Nephron progenitor cell (in vitro differentiated cells): ENCODE measurements at regions not wholly inside any gene's neighbourhood (a gene's known extent, or its start where the extent isn't known, plus 50 kb on each side); places are given as distances from the start of the nearest gene placed in this dataset.
"Not testable (repeated sequence)": the region's sequence is repeated elsewhere in the genome, so short reads cannot be mapped to it uniquely, and the experiment has no call there.

Experiments
- DNase-seq: peaks from one replicate; pipeline ENCODE4 v3.0.0; 2021
- H3K27ac Mint-ChIP-seq: 2 replicates; pipeline ENCODE4 v1.8.0; 2021; ENCODE audit warnings: mild to moderate bottlenecking, moderate library complexity, mixed read lengths
- H3K27me3 Mint-ChIP-seq: 2 replicates; pipeline ENCODE4 v1.8.0; 2021; ENCODE audit warnings: mild to moderate bottlenecking, low read depth, mixed read lengths; ENCODE audit not compliant: poor library complexity
- H3K36me3 Mint-ChIP-seq: 2 replicates; pipeline ENCODE4 v1.8.0; 2021; ENCODE audit warnings: low read depth, mixed read lengths
- H3K4me1 Mint-ChIP-seq: 2 replicates; pipeline ENCODE4 v1.8.0; 2021; ENCODE audit warnings: mixed read lengths
- H3K4me3 Mint-ChIP-seq: 2 replicates; pipeline ENCODE4 v1.8.0; 2021; ENCODE audit warnings: mild to moderate bottlenecking, moderate library complexity, mixed read lengths
- H3K9me3 Mint-ChIP-seq: 2 replicates; pipeline ENCODE4 v1.8.0; 2021; ENCODE audit warnings: mild to moderate bottlenecking, moderate library complexity, mixed read lengths
- CTCF ChIP-seq: fragments of 200-600 bp; sonication (generic); IDR thresholded peaks from 2 replicates; pipeline ENCODE4 v1.5.0; 2021; ENCODE audit warnings: antibody characterized with exemption

GRCh38 chr4:146049802-146050201 lies 111.2 kb upstream of the ZNF827 start:
- no peak for TF ChIP-seq CTCF
- no peak overlapping the region for H3K4me3 Mint-ChIP-seq
- no peaks in the 10 kb centered on the region for H3K4me1 Mint-ChIP-seq
- H3K27ac Mint-ChIP-seq = no peak overlapping the region
- H3K9me3 Mint-ChIP-seq = peaks cover 31% of the 10 kb centered on the region
- H3K36me3 Mint-ChIP-seq = peaks cover 6% of the 10 kb centered on the region
- no peak for DNase-seq
- H3K27me3 Mint-ChIP-seq = no peaks in the 10 kb centered on the region

GRCh38 chr4:146047768-146048167 lies 109.1 kb upstream of the ZNF827 start:
- H3K27ac Mint-ChIP-seq, H3K4me3 Mint-ChIP-seq, H3K27me3 Mint-ChIP-seq, H3K4me1 Mint-ChIP-seq, H3K36me3 Mint-ChIP-seq, DNase-seq: not testable (repeated sequence)
- peaks cover 48% of the 10 kb centered on the region for H3K9me3 Mint-ChIP-seq

GRCh38 chr4:146041139-146042004 lies 102.7 kb upstream of the ZNF827 start:
- Mint-ChIP-seq H3K9me3 (peaks cover 27% of the 10 kb centered on the region), H3K27me3 (peaks cover 3% of the 10 kb centered on the region), H3K4me1 (no peaks in the 10 kb centered on the region), H3K4me3 (no peak overlapping the region), H3K36me3 (no peaks in the 10 kb centered on the region), H3K27ac (peak overlapping the region; percentile 51)
- no peak for DNase-seq
- no peak for TF ChIP-seq CTCF

GRCh38 chr4:146040623-146041022 lies 102.0 kb upstream of the ZNF827 start:
- Mint-ChIP-seq H3K27ac (no peak overlapping the region), H3K36me3 (no peaks in the 10 kb centered on the region), H3K4me1 (no peaks in the 10 kb centered on the region), H3K4me3 (no peak overlapping the region), H3K9me3 (peaks cover 23% of the 10 kb centered on the region), H3K27me3 (peaks cover 3% of the 10 kb centered on the region)
- TF ChIP-seq CTCF = no peak
- DNase-seq = no peak

- Mint-ChIP-seq H3K36me3 (peaks cover 6% of the 10 kb centered on the region), H3K4me3 (no peak overlapping the region), H3K27ac (no peak overlapping the region), H3K27me3 (no peaks in the 10 kb centered on the region), H3K9me3 (peaks cover 20% of the 10 kb centered on the region), H3K4me1 (peaks cover 27% of the 10 kb centered on the region)
- no peak for TF ChIP-seq CTCF
- no peak for DNase-seq
These were observed 94.5 kb upstream of the ZNF827 start for GRCh38 chr4:146033149-146033548.

- H3K9me3 Mint-ChIP-seq = peaks cover 20% of the 10 kb centered on the region
- H3K27me3 Mint-ChIP-seq = no peaks in the 10 kb centered on the region
- no peak overlapping the region for H3K27ac Mint-ChIP-seq
- no peak for DNase-seq
- H3K4me1 Mint-ChIP-seq = peaks cover 27% of the 10 kb centered on the region
- no peak for TF ChIP-seq CTCF
- H3K36me3 Mint-ChIP-seq = peaks cover 6% of the 10 kb centered on the region
- no peak overlapping the region for H3K4me3 Mint-ChIP-seq
These were observed 93.7 kb upstream of the ZNF827 start for GRCh38 chr4:146032234-146032860.
